ENCODE measurements at regions not wholly inside any gene's neighbourhood (a gene's known extent, or its start where the extent isn't known, plus 50 kb on each side); places are given as distances from the start of the nearest gene placed in this dataset.

DNA sequence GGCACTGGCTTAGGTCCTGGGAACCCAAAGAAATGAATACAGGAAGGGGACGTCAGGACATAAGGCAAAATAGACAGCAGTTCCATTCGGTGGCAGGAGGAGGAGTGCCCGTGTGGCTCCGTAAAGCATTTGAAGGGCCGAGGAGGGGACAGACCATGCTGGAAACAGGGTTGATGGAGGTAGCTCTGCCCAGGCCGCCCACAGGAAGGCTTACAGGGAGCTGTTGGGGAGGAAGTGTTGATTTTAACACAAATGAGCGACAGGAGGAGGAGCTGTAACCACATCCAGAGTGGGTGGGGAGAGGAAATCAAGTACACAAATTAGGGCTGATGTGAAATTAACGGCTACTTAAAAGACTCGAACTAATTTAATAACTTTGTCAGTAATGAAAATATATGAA is 54.6 kb downstream of the RBFOX3 start:
- FAIRE-seq (no peak), ATAC-seq (no peak), DNase-seq (ENCODE audit: low spot score) (no peak)
- no peak overlapping the region for H2AFZ ChIP-seq (ENCODE audit: low read length)
- 8% methylated on average over 9 of the region's 9 CpGs for WGBS (ENCODE audit: low lambda C conversion rate)
- no peak overlapping the region for H3K27ac ChIP-seq (ENCODE audit: extremely low read length, insufficient read depth, low read length)
- no peaks in the 10 kb centered on the region for H3K79me2 ChIP-seq (ENCODE audit: insufficient read depth, low read length)
- no peak for TF ChIP-seq JDP2 (CRISPR knock-in tag; IDR thresholded peaks at IDR 0.05; ENCODE audit: borderline replicate concordance)
- no peak for TF ChIP-seq ZNF510 (CRISPR knock-in tag; IDR thresholded peaks at IDR 0.05; ENCODE audit: low read depth)
- TF ChIP-seq KDM5A (IDR thresholded peaks at IDR 0.05; ENCODE audit: borderline replicate concordance, low read length) = no peak
- no peak for TF ChIP-seq CC2D1A (CRISPR knock-in tag; IDR thresholded peaks at IDR 0.05)
- no peak for TF ChIP-seq TMF1 (CRISPR knock-in tag; IDR thresholded peaks at IDR 0.05; ENCODE audit: low read depth)
- TF ChIP-seq, protein P1, sequence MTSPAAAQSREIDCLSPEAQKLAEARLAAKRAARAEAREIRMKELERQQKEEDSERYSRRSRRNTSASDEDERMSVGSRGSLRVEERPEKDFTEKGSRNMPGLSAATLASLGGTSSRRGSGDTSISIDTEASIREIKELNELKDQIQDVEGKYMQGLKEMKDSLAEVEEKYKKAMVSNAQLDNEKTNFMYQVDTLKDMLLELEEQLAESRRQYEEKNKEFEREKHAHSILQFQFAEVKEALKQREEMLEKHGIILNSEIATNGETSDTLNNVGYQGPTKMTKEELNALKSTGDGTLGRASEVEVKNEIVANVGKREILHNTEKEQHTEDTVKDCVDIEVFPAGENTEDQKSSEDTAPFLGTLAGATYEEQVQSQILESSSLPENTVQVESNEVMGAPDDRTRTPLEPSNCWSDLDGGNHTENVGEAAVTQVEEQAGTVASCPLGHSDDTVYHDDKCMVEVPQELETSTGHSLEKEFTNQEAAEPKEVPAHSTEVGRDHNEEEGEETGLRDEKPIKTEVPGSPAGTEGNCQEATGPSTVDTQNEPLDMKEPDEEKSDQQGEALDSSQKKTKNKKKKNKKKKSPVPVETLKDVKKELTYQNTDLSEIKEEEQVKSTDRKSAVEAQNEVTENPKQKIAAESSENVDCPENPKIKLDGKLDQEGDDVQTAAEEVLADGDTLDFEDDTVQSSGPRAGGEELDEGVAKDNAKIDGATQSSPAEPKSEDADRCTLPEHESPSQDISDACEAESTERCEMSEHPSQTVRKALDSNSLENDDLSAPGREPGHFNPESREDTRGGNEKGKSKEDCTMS (CRISPR knock-in tag; conservative IDR thresholded peaks at IDR 0.05) = no peak
- TF ChIP-seq, protein P2, sequence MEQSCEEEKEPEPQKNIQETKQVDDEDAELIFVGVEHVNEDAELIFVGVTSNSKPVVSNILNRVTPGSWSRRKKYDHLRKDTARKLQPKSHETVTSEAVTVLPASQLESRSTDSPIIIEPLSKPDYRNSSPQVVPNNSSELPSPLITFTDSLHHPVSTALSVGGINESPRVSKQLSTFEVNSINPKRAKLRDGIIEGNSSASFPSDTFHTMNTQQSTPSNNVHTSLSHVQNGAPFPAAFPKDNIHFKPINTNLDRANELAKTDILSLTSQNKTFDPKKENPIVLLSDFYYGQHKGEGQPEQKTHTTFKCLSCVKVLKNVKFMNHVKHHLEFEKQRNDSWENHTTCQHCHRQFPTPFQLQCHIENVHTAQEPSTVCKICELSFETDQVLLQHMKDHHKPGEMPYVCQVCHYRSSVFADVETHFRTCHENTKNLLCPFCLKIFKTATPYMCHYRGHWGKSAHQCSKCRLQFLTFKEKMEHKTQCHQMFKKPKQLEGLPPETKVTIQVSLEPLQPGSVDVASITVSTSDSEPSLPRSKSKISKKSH (CRISPR knock-in tag; IDR thresholded peaks at IDR 0.05; ENCODE audit: borderline replicate concordance) = no peak
- H3K27me3 ChIP-seq (ENCODE audit: control insufficient read depth in 1 of 2, insufficient read depth in 2 of 2, low read length in 2 of 2) = peaks cover 0 to 39% of the 10 kb centered on the region in 2 experiments; a peak in 4 of 5 replicates
- no peaks in the 10 kb centered on the region for H4K20me1 ChIP-seq (ENCODE audit: insufficient read depth, low read length)
- no peak overlapping the region for H3K4me3 ChIP-seq (replicated peaks in 1 of 3; ENCODE audit: insufficient read depth in 1 of 3, low read depth in 2 of 3, low read length in 3 of 3)
- in situ Hi-C loops (cut with HindIII; ENCODE audit: extremely low pct_ligation_motif_present, low pct_unique_long_range_greater_than_20kb) = no loop called here
- ChIA-PET POLR2A (no interaction called here), CTCF (ENCODE audit: low intra/inter-chr PET ratio, low total read pairs) (no interaction called here)
- no TSS peak for BruUV-seq (replicated peaks)
- H3K9ac ChIP-seq (ENCODE audit: insufficient read depth, low read depth, low read length) = no peak overlapping the region
- no peaks in the 10 kb centered on the region for H3K4me1 ChIP-seq (ENCODE audit: insufficient read depth, low read length)
- no peaks in the 10 kb centered on the region for H3K36me3 ChIP-seq (replicated peaks in 1 of 2; ENCODE audit: control insufficient read depth in 1 of 2, insufficient read depth in 2 of 2, low read length in 2 of 2)
- peaks cover 10% of the 10 kb centered on the region; the same call in 1 of the 2 replicates for H3K9me3 ChIP-seq (ENCODE audit: low read length)
- no peak overlapping the region for H3K4me2 ChIP-seq (ENCODE audit: low read depth, low read length)
- intact Hi-C loops (cut with micrococcal nuclease; ENCODE audit: unreplicated experiment) = no loop called here

Measured in HepG2 (cell line).